H1 (cell line): ENCODE measurements at regions not wholly inside any gene's neighbourhood (a gene's known extent, or its start where the extent isn't known, plus 50 kb on each side); places are given as distances from the start of the nearest gene placed in this dataset.

ENCODE experiments used
- ASH2L ChIP-seq: fragments of 200-600, 300-600 bp; sonication (generic); IDR thresholded peaks from one replicate; pipeline ENCODE4 v1.7.1; 2017; ENCODE audit warnings: low read length
- CHD7 ChIP-seq: fragments of 300-600 bp; sonication (generic); IDR thresholded peaks from 2 replicates; pipeline ENCODE4 v1.7.1; 2012; ENCODE audit warnings: low read length, moderate library complexity, mild to moderate bottlenecking, inconsistent platforms; ENCODE audit not compliant: insufficient replicate concordance
- PHF8 ChIP-seq: fragments of 200-600 bp; sonication (generic); conservative IDR thresholded peaks from 2 replicates; pipeline ENCODE4 v1.7.1; 2012; ENCODE audit warnings: low read depth, mild to moderate bottlenecking, inconsistent platforms, low read length, moderate library complexity
- POU5F1 ChIP-seq: IDR thresholded peaks from 2 replicates; pipeline ENCODE4 v1.6.1; 2011; ENCODE audit warnings: low read depth, mild to moderate bottlenecking, low read length, moderate library complexity
- RAD21 ChIP-seq, 2 experiments: IDR thresholded peaks in 1 of 2; conservative IDR thresholded peaks in 1 of 2; 2 replicates each; pipeline ENCODE4 v1.6.1; 2011; ENCODE audit warnings: low read depth in 2 of 2, low read length in 2 of 2, improper control_type of control experiment in 1 of 2, inconsistent platforms in 1 of 2, mild to moderate bottlenecking in 1 of 2, moderate library complexity in 1 of 2
- TF ChIP-seq, protein P1 (sequence below): IDR thresholded peaks from 2 replicates; pipeline ENCODE4 v1.6.1; 2011; ENCODE audit warnings: low read length, improper control_type of control experiment

DNA sequence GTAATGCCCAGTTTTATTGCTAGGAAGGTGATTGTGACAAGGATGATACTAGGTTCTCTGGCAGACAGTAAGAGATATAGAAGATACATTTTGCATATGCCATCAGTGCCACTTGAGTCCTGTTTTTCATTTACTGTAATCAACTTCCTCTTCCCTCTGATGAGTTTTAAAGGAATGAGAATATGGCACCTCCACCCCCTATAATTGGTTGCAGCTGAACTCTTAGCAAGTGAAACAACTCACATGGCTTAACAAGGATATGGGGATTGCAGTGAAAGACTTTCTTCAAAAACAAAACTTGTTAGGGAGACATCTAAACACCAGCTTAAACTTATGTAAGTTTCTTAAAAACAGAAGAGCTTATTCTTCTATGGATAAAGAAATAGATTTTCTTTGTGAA is 90.0 kb downstream of the AREG start (continued):
- TF ChIP-seq CHD7 (no peak), RAD21 (IDR thresholded peaks at IDR 0.05 in 1 of 2, conservative IDR thresholded peaks at IDR 0.05 in 1 of 2; ENCODE audit: low read depth in 2 of 2, low read length in 2 of 2) (no peak), POU5F1 (no peak), ASH2L (no peak), PHF8 (no peak)
- TF ChIP-seq, protein P1, sequence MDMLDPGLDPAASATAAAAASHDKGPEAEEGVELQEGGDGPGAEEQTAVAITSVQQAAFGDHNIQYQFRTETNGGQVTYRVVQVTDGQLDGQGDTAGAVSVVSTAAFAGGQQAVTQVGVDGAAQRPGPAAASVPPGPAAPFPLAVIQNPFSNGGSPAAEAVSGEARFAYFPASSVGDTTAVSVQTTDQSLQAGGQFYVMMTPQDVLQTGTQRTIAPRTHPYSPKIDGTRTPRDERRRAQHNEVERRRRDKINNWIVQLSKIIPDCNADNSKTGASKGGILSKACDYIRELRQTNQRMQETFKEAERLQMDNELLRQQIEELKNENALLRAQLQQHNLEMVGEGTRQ, result no peak
